NCI-H345 treated with DMSO at 0.1 percent for 48 hours (cell line): ENCODE measurements at regions not wholly inside any gene's neighbourhood (a gene's known extent, or its start where the extent isn't known, plus 50 kb on each side); places are given as distances from the start of the nearest gene placed in this dataset.

Source experiments
- DNase-seq: peaks from one replicate; lab custom pipeline; 2025; ENCODE audit not compliant: unreplicated experiment; lab: John Stamatoyannopoulos, UW

DNA sequence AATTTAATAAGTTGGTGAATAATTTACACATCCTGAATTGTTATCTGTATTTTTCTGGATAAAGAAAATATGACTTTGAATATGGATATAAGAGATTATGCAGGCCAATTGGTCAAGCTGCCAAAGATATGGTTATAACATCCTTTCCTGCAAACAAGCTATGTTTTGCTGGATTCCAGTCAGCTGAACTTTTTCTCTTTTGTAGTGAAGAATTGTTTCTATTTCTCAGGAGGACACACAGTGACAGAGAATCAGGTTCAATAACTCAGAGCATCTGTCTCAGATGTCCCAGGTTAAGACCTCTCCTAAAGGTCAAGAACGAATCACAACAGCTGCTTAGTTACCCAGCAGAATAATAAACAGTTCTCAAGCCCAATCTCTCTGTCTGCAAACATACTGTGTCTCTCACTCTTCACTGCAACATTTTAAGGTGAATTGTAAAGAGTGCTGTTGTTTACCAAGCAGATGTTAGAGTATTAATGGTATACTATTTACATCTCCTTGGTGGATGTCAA lies 189.5 kb upstream of the ANKRD50 start:
- DNase-seq, result no peak

DNA sequence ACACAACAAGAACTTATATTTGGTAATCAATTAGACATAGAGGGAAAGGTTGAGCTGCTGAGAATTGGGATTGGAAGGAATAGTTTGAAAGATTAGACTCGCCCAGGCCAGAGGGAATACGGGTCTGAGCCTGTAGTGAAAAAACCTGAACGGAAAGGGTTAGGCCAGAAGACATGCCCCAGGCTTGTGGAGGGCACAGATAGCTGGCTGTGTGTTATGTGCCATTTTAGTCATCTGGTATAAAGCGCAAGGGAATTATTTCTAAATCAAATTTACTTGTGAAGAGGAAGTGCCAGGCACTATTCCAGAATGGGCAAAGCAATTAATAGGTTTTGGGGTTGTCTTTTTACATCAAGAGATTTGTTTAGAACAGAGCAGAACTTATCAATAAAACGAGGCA lies 187.5 kb upstream of the ANKRD50 start:
- DNase-seq, result no peak

- no peak for DNase-seq
These were observed 178.0 kb upstream of the ANKRD50 start for GRCh38 chr4:124890522-124890921.

DNA sequence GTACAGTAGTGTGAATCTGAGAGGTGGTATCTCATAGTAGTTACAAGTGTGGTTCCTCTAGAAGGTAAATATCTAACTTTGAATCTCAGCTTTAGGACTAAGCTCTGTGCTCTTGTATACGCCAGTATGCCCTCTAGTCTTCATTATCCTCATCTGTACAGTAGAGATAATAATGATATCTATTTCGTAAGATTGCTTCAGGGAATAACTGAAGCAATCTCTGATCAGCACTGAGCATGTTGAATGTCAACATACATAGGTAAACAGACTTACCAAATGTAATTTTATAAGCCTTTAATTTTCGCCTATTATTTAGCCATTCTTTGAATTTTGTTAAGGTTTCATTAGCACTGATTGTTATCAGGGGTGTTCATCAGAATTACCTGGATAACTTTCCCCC lies 175.2 kb upstream of the ANKRD50 start:
- DNase-seq, result no peak

- no peak for DNase-seq
These were observed 171.8 kb upstream of the ANKRD50 start for GRCh38 chr4:124884316-124884715.

DNA sequence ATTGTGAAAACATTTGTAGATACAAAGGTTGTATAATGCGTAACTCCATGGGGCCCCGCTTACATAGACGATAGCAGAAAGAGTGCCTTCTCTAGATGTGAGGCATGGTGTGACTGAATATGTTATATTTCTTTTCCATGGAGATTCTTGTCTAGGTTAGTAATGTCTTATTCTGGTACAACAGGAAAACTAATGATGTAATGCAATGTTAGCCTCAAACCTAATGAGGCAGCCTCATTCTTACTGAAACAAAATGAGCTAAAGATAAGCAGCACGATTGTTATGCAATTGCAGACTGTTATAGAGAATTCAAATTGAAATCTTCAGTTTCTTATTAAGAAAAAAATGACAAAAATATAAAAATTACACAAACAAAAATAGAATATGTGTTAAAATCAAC lies 171.1 kb upstream of the ANKRD50 start:
- no peak for DNase-seq

- no peak for DNase-seq
These were observed 166.7 kb upstream of the ANKRD50 start for GRCh38 chr4:124879195-124879594.

- DNase-seq, result no peak
These were observed 161.6 kb upstream of the ANKRD50 start for GRCh38 chr4:124874172-124874450.

DNA sequence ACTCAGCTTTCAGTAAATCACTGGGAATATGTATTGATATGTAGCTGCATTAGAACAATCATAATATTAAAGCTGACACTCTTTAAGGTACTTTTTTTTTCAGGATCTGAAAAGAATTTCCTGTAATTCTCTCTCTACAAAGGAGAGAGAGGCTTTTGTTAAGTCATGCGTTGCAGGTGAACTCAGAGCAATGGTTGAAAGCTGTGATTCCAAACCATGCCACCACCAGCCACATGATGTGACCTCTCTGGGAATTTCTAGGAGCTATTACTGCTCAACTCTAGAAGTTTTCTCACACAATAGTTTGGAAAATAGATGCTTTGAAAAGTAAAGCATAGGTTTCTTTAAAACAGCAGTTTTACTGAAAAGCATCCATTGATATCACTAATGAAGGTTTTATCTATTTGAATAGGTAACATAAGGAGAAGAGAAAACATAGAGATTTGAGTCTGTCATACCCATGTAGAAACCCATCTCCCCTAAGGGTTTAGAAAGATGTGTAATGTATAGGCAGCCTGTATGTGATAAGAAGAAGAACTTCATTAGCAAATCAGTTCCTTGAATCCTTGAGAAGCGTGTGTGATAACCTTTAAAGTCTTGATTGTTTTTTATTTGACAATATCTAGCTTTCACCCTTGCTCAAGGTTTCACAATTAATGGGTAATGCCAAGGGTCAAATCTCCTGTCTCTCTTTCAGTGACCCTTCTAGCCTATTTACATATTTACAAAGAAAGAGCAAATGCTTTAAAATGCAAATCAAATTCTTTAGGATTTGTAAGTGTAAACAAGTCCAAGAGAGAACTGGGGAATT lies 161.0 kb upstream of the ANKRD50 start:
- no peak for DNase-seq

DNA sequence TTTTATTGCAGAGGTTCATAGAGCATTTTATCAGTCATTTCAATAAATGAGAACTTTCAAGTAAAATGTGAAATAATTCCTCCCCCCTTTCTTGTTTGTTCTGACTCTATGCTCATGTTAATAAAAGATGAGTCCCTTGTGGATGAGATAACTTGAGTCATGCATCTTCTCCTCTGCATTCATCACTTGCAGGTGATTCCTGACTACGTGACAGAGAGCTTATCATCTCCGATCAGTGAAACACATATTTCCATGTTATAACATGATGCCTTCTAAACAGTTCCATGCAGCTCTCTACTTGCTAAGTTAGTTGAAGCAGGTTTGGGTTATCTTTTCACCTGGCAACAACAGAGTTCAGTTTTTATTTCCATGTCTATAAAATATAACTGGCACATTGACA lies 160.1 kb upstream of the ANKRD50 start:
- DNase-seq, result no peak

DNA sequence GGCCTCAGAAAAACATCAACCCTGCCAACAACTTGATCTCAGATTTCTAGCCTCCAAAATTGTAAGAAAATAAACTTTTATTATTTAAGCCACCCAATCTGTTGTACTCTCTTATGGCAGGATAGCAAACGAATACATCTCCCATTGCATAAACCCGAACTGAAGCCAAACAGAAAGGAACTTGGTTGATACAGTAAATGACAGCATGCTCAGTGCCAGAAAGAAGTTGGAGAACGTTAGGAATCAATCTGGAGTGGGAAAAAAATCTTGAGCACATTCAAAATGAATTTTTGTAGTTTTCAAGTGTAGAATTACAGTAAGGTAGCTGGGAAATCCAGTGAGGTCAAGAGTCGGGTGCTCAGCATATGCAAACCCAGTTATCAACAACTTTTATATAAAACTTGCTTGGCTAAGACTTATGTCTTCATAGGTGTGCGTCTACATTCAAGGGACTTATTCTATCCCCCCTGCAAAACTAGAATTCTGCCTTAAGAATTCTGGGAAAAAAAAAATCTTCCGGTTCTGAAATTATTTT lies 157.5 kb upstream of the ANKRD50 start:
- no peak for DNase-seq

DNA sequence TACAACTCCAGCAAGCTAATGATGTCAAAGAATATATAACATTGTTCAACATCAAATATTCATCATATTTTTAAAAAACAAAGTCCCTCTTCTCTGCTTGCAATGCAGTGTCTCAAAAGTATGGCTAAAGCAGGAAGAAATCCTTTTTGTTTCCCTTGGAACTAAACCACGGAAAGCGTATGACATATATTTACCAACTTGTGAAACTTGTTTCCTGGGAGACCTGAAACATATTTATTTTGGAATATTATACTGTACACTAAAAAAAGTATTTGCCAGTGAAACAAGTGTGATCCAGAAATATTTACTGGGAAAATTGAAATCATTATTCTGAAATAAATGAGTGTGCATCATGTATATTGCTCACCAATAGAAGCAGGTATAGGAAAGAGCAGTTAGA lies 156.0 kb upstream of the ANKRD50 start:
- DNase-seq, result no peak

DNA sequence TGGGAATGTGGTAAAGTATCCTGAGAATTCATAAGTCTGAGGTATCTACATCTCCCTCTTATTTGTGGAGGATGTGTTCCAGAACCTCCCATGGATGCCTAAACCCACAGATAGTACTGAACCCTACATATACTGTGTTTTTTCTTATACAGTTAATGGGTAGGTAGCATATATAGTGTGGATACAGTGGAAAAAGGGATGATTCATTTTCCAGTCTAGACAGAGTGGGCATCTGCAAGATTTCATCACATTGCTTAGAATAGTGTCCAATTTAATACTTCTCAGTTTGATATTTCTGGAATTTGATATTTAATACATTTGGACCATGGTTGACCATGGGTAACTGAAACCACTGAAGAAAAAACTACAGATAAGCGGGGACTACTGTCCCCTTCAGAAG lies 155.0 kb upstream of the ANKRD50 start:
- no peak for DNase-seq

GRCh38 chr4:124866301-124866700 lies 153.8 kb upstream of the ANKRD50 start:
- no peak for DNase-seq

- DNase-seq, result no peak
These were observed 150.6 kb upstream of the ANKRD50 start for GRCh38 chr4:124863040-124863545.

GRCh38 chr4:124862261-124862660 lies 149.7 kb upstream of the ANKRD50 start:
- DNase-seq, result no peak

DNA sequence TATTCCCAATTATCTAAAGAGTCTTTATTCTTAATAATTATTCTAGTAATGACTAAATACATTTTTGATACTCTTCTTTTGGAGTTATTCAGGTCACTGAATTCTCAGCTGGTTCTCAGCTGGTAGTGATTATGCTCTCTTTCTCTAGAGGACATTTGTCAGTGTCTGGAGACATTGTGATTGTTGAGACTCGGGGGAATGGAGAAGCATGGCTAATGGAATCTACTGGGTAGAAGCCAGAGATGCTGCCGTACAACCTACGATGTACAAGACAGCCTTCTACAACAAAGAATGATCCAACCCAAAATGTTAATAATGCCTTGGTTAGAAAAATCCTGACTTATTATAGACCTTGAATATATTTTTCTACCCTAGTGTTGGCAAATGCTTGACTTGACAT lies 149.2 kb upstream of the ANKRD50 start:
- DNase-seq, result no peak

DNA sequence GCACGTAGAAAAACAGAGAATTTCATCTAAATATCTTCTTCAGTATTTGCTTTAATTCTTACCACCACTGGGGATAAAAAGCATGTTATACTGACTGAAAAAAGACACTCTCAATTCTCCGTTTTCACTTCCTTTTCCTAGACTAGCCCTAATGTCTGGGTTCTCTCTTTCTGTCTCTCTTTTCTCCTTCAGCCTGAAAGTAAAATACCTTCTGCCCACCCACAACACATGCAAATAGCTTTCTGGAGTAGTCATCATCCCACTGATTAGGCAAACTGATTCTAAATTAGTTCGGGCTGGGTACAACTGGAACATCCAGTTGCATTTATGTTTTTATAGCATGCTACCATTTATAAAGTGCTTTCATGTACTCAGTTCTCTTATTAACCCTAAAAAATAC lies 142.4 kb upstream of the ANKRD50 start:
- DNase-seq, result no peak

DNA sequence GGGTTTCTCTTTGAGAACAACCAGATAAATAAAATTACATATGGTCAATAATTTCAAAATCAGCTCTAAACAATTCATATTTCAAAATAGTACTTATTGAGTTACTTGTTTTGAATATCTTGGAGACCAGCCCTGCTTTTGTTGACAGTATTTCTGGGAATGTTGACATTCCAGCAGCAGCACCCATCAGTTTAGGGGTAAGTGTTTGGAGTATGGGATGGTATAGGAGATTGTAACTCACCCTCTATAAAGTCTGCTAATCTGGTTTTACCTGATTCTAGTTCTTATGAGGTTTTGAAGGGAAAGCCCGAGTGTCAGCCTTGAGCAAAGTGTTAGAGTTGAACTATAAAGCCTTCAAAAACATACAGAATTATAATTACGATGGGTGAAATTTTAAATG lies 139.2 kb upstream of the ANKRD50 start:
- no peak for DNase-seq

DNA sequence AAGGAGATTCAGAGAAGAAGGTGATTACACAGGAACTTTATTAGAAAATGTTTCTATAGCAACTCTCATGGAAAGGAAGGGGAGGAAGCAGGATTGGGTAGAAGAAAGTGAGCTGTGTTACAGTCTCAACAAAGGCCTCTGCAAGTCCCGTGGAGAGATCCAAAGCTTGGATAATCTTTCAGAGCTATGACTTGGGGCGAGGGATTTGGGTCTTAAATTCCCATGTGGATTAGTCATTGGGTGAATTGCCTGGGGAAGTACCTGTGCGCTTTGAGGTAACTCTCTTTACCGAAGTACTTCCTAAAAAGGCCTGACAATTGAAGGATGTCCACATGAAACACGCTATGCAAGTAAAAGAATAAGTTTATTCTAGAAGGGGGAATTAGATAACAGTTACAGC lies 133.8 kb upstream of the ANKRD50 start:
- no peak for DNase-seq

DNA sequence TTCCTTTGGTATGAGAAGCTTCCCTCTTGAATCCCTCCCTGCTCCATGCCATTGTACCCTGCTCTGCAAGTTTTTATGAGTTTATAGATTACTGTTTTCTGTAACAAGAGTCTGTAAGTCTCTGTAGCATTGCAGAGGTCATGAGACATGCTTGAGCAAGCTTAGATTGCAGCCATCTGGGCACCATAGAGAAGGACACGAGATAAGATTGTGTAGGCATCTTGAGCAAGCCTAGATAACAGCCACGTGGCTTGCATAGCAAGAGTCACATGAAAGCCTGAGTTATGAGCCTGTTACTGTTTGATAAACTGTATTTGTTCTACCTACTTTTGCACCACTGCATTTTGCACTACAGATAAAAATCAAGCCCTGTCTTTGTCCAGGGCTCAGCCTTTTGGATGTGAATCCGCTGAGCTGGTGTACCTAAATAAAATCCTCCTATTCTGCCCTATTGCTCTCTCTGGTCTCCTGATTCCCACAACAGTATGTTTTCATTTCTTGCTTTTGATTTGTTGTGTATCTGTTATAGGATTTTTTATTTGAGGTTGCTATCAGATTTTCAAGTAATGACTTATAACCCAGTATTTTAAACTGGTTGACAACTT lies 127.4 kb upstream of the ANKRD50 start:
- no peak for DNase-seq

DNA sequence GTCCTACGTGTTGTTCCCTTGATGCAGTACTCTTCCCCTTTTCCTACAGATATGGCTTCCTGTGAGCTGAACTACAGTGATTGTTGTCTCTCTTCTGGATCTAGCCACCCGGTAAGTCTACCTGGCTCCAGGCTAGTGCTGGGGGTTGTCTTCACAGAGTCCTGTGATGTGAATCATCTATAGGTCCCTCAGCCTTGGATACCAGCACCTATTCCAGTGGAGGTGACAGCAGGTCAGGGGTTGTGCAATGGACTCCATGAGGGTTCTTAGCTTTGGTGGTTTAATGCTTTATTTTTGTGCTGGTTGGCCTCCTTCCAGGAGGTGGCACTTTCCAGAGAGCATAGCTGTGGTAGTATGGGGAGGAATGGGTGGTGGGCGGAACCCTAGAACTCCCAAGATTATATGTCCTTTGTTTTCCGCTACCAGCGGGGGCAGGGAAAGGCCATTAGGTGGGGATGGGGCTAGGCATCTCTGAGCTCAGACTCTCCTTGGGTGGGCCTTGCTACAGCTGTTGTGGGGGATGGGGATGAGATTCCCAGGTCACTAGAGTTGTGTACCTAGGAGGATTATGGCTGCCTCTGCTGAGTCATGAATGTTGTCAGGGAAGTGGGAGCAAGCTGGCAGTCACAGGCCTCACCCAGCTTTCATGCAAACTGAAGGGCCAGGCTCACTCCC lies 121.4 kb upstream of the ANKRD50 start:
- DNase-seq, result no peak
